Nephron progenitor cell (in vitro differentiated cells): ENCODE measurements at regions not wholly inside any gene's neighbourhood (a gene's known extent, or its start where the extent isn't known, plus 50 kb on each side); places are given as distances from the start of the nearest gene placed in this dataset.
"Not testable (repeated sequence)": the region's sequence is repeated elsewhere in the genome, so short reads cannot be mapped to it uniquely, and the experiment has no call there.

Source experiments
- DNase-seq: peaks from one replicate; pipeline ENCODE4 v3.0.0; 2021
- H3K27ac Mint-ChIP-seq: 2 replicates; pipeline ENCODE4 v1.8.0; 2021; ENCODE audit warnings: mild to moderate bottlenecking, moderate library complexity, mixed read lengths
- H3K27me3 Mint-ChIP-seq: 2 replicates; pipeline ENCODE4 v1.8.0; 2021; ENCODE audit warnings: mild to moderate bottlenecking, low read depth, mixed read lengths; ENCODE audit not compliant: poor library complexity
- H3K36me3 Mint-ChIP-seq: 2 replicates; pipeline ENCODE4 v1.8.0; 2021; ENCODE audit warnings: low read depth, mixed read lengths
- H3K4me1 Mint-ChIP-seq: 2 replicates; pipeline ENCODE4 v1.8.0; 2021; ENCODE audit warnings: mixed read lengths
- H3K4me3 Mint-ChIP-seq: 2 replicates; pipeline ENCODE4 v1.8.0; 2021; ENCODE audit warnings: mild to moderate bottlenecking, moderate library complexity, mixed read lengths
- H3K9me3 Mint-ChIP-seq: 2 replicates; pipeline ENCODE4 v1.8.0; 2021; ENCODE audit warnings: mild to moderate bottlenecking, moderate library complexity, mixed read lengths
- TF ChIP-seq, protein P1 (sequence below): fragments of 200-600 bp; sonication (generic); IDR thresholded peaks from 2 replicates; pipeline ENCODE4 v1.5.0; 2021; ENCODE audit warnings: antibody characterized with exemption

DNA sequence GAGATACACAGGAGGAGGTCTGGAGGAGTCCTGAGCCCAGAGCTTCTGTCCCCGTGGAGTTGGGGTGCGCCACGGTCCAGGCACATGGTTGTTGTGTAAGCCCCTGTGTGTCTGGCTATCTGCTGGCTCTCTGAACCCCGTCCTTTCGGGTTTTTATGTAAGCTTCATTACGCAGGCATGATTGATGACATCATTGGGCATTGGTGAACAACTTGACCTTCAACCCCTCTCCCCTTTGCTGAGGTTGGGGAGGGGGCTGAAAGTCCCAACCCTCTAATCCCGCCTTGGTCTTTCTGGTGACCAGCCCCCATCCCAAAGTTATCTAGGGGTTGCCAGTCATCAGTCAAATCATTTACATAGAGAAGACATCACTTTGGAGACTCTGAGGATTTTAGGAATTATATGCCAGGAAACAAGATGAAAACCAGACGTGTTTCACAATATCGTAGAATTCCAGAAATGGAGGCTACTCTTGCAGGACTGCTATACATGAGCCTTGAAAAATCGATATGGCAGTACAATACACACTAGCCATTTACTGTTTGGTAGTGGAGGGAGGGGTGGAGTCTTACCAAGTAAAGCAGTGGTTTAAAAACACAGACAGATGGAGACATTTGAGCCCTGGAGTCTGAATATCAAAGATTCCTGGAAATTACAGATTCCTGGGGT is 69.8 kb upstream of the SCAF4 start:
- Mint-ChIP-seq H3K36me3 (no peaks in the 10 kb centered on the region), H3K4me1 (peaks cover 66% of the 10 kb centered on the region), H3K27me3 (peaks cover 2% of the 10 kb centered on the region), H3K27ac (peak overlapping the region; percentile 64), H3K9me3 (no peaks in the 10 kb centered on the region), H3K4me3 (peak overlapping the region; percentile 26)
- no peak for DNase-seq
- TF ChIP-seq, protein P1, sequence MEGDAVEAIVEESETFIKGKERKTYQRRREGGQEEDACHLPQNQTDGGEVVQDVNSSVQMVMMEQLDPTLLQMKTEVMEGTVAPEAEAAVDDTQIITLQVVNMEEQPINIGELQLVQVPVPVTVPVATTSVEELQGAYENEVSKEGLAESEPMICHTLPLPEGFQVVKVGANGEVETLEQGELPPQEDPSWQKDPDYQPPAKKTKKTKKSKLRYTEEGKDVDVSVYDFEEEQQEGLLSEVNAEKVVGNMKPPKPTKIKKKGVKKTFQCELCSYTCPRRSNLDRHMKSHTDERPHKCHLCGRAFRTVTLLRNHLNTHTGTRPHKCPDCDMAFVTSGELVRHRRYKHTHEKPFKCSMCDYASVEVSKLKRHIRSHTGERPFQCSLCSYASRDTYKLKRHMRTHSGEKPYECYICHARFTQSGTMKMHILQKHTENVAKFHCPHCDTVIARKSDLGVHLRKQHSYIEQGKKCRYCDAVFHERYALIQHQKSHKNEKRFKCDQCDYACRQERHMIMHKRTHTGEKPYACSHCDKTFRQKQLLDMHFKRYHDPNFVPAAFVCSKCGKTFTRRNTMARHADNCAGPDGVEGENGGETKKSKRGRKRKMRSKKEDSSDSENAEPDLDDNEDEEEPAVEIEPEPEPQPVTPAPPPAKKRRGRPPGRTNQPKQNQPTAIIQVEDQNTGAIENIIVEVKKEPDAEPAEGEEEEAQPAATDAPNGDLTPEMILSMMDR = no peak

DNA sequence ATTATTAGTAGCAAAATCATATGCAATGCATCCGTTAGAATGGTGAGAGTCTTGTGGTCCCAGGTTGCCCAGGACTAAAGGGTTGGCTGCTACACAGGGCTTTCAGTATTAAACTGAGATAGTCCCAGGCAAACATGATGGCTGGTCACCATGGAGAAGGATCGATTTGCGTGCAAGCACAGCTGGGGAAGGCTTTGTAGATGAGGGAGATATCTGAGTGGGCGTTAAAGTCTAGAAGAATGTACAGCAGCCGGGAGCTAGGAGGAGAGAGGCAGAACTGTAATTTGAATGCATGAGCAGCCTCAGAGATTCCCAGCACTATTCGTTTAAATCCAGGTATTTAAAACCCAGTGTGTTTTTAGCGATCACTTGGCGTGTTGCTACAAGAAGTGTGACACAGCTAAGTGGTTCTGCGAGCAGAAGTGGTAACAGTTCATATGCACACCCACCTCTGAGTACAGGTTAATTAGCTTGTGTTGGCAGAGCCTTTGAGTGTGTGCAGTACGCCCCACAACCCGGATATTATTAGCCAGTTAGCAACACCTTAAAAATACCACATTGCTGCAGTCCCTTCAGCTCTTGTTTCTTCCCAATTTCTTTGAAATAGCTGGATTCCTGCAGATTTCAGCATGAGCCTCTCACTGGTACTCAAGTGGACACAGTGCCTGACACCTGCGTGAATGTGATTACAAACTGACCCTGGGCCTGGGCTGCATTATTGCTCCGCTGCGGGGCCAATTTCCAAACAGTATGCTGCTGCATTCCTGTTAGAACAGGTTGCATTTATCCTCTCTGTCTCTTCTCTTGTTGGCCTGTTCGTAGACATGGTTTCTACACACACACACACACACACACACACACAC is 67.2 kb upstream of the SCAF4 start:
- Mint-ChIP-seq H3K9me3 (no peaks in the 10 kb centered on the region), H3K4me3 (no peak overlapping the region), H3K27me3 (peaks cover 6% of the 10 kb centered on the region), H3K36me3 (no peaks in the 10 kb centered on the region), H3K4me1 (peaks cover 57% of the 10 kb centered on the region), H3K27ac (peak overlapping the region; percentile 46)
- TF ChIP-seq, protein P1 = no peak
- DNase-seq = no peak

DNA sequence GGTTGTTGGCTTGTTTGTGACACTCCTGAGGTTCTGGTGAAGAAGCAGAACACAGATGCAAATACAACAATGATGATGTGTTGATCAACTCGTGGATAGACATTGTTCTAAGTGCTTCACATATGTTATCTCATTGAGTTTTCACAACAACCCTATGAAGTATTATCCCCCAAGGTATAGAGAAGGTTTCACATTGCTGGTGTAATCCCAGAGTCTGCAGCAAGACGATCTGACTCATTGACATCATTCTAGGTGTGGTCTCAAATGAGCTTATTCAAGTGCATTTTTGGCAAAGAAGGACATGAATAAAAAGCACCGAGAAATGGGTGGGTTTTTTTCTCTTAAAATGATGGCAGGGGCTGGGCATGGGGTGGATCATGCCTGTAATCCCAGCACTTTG is 64.1 kb upstream of the SCAF4 start:
- TF ChIP-seq, protein P1 = no peak
- H3K4me3 Mint-ChIP-seq = no peak overlapping the region
- peaks cover 4% of the 10 kb centered on the region for H3K27me3 Mint-ChIP-seq
- H3K4me1 Mint-ChIP-seq = peaks cover 26% of the 10 kb centered on the region
- H3K27ac Mint-ChIP-seq = no peak overlapping the region
- peaks cover 1% of the 10 kb centered on the region for H3K36me3 Mint-ChIP-seq
- no peak for DNase-seq
- H3K9me3 Mint-ChIP-seq = peaks cover 5% of the 10 kb centered on the region

DNA sequence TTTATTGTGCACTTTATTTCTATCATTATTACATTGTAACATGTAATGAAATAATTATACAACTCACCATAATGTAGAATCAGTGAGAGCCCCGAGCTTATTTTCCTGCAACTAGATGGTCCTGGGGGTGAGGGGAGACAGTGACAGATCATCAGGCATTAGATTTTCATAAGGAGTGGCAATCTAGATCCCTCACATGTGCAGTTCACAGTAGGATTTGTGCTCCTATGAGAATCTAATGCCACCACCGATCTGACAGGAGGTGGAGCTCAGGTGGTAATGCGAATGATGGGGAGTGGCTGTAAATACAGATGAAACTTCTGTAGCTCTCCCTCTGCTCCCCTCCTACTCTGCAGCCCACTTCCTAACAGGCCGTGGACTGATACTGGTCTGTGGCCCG is 58.5 kb upstream of the SCAF4 start:
- not testable (repeated sequence) for H3K4me1 Mint-ChIP-seq, H3K4me3 Mint-ChIP-seq, H3K27ac Mint-ChIP-seq, DNase-seq, H3K27me3 Mint-ChIP-seq
- H3K9me3 Mint-ChIP-seq = peaks cover 28% of the 10 kb centered on the region
- H3K36me3 Mint-ChIP-seq = peaks cover 20% of the 10 kb centered on the region

DNA sequence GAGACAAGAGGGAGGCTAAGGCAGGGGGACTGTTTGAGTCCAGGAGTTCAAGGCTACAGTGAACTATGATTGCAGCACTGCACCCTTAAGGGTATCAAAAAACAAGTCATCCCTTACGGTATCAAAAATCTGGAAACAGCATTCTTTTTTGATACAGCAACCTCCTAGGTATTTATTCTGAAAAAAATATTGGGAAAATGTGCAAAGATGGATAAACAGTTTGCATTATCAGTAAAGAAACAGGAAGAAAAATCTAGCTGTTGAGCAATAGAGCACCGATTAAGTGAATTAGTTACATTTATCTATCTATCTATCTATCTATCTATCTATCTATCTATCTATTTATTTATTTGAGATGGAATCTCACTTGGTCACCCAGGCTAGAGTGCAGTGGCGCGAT is 56.7 kb upstream of the SCAF4 start:
- H3K4me3 Mint-ChIP-seq = no peak overlapping the region

DNA sequence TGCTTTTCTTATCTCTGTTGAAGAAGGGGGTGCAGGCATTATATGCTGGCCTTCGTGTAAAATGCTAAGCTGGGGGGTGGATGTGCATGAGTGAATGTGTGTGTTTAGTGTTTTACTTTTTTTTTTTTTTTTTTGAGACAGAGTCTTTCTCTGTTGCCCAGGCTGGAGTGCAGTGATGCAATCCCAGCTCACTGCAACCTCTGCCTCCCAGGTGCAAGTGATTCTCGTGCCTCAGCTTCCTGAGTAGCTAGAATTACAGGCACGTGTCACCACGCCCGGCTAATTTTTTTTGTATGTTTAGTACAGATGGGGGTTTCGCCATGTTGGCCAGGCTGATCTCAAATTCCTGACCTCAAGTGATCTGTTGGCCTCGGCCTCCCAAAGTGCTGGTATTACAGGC is 55.8 kb upstream of the SCAF4 start:
- H3K36me3 Mint-ChIP-seq = peaks cover 20% of the 10 kb centered on the region
- H3K27me3 Mint-ChIP-seq, H3K4me1 Mint-ChIP-seq, H3K4me3 Mint-ChIP-seq, H3K27ac Mint-ChIP-seq, DNase-seq: not testable (repeated sequence)
- H3K9me3 Mint-ChIP-seq = peaks cover 28% of the 10 kb centered on the region

More for the DNA sequence above, 56.7 kb upstream of the SCAF4 start:
- Mint-ChIP-seq H3K27me3 (peaks cover 5% of the 10 kb centered on the region), H3K27ac (no peak overlapping the region), H3K4me1 (peaks cover 5% of the 10 kb centered on the region), H3K9me3 (peaks cover 28% of the 10 kb centered on the region), H3K36me3 (peaks cover 20% of the 10 kb centered on the region)
- TF ChIP-seq, protein P1 = no peak
- no peak for DNase-seq
